ENCODE measurements at regions not wholly inside any gene's neighbourhood (a gene's known extent, or its start where the extent isn't known, plus 50 kb on each side); places are given as distances from the start of the nearest gene placed in this dataset.

DNA sequence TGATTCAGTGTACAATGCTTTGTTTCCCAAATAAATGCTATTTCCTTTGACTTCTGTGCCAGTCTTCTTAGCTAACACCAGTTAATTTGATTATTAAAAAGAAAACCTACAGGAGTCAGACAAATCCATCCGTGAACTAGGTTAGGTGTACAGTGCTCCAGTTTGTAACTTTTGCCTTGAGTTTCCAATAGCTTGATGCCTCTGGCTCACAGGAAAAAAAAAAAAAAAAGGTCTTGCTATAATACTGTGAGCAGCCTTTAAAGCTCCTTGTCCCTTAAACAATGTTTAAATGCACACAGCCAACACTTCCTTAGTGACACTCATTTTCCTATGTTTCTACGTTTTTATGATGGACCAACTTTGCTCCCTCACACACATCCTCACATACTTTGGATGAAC lies 71.8 kb upstream of the TMX1 start:
- Histone ChIP-seq H3K4me3 (replicated peaks in 1 of 2; ENCODE audit: low read depth in 1 of 2, low read length in 2 of 2) (no peak overlapping the region), H4K20me1 (ENCODE audit: insufficient read depth) (no peaks in the 10 kb centered on the region), H3K4me1 (ENCODE audit: control insufficient read depth in 1 of 2, insufficient read depth in 2 of 2, low read length in 2 of 2) (peaks cover 0 to 4% of the 10 kb centered on the region in 2 experiments; a peak in 1 of 4 replicates), H3K9me2 (ENCODE audit: insufficient read depth) (no peaks in the 10 kb centered on the region), H3K27ac (ENCODE audit: low read depth, low read length) (no peak overlapping the region), H3K36me3 (ENCODE audit: control insufficient read depth in 1 of 2, insufficient read depth in 2 of 2, low read length in 2 of 2) (no peaks in the 10 kb centered on the region), H3K9ac (ENCODE audit: low read length) (no peak overlapping the region), H3K27me3 (ENCODE audit: insufficient read depth, low read length) (no peaks in the 10 kb centered on the region; the same call in 1 of the 2 replicates), H2AFZ (ENCODE audit: low read depth, low read length, poor library complexity, severe bottlenecking) (no peak overlapping the region), H3K9me3 (ENCODE audit: control insufficient read depth in 1 of 2, insufficient read depth in 1 of 2, low read depth in 1 of 2, low read length in 2 of 2) (no peaks in the 10 kb centered on the region), H3K4me2 (ENCODE audit: low read length) (no peak overlapping the region), H3K79me2 (ENCODE audit: insufficient read depth, low read length) (no peaks in the 10 kb centered on the region)
- ChIA-PET RAD21 (ENCODE audit: low non-redundant PET in 1 of 2, low total read pairs in 2 of 2, uncharacterized antibody in 2 of 2, unreplicated experiment in 2 of 2) (no interaction called here), POLR2A (no interaction called here), CTCF (interaction anchor here (1.1 to 2.4 kb wide), 2 partner anchors 11 to 313 kb away, joined by 5 to 11 read pairs; no protein-coding TSS in a partner anchor)
- TF ChIP-seq, protein P1, sequence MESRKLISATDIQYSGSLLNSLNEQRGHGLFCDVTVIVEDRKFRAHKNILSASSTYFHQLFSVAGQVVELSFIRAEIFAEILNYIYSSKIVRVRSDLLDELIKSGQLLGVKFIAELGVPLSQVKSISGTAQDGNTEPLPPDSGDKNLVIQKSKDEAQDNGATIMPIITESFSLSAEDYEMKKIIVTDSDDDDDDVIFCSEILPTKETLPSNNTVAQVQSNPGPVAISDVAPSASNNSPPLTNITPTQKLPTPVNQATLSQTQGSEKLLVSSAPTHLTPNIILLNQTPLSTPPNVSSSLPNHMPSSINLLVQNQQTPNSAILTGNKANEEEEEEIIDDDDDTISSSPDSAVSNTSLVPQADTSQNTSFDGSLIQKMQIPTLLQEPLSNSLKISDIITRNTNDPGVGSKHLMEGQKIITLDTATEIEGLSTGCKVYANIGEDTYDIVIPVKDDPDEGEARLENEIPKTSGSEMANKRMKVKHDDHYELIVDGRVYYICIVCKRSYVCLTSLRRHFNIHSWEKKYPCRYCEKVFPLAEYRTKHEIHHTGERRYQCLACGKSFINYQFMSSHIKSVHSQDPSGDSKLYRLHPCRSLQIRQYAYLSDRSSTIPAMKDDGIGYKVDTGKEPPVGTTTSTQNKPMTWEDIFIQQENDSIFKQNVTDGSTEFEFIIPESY (IDR thresholded peaks at IDR 0.05; ENCODE audit: extremely low read depth, insufficient replicate concordance, low read length), result no peak
- no peak for TF ChIP-seq POLR2AphosphoS5 (IDR thresholded peaks at IDR 0.05; ENCODE audit: low read depth, low read length)
- no peak for TF ChIP-seq POLR2A (IDR thresholded peaks at IDR 0.05; ENCODE audit: borderline replicate concordance, extremely low read depth, insufficient read depth, insufficient read length)
- TF ChIP-seq SRF (IDR thresholded peaks at IDR 0.05; ENCODE audit: low read depth), result no peak
- TF ChIP-seq EGR1 (IDR thresholded peaks at IDR 0.05; ENCODE audit: low read depth), result no peak
- TF ChIP-seq SP1 (IDR thresholded peaks at IDR 0.05; ENCODE audit: low read depth), result no peak
- no peak for TF ChIP-seq CBX3 (IDR thresholded peaks at IDR 0.05; ENCODE audit: low read depth)
- no peak for DNase-seq (ENCODE audit: low read depth, low spot score)
- intact Hi-C loops (cut with micrococcal nuclease), result no loop called here
- no TSS peak for BruUV-seq (replicated peaks)
- no peak for ATAC-seq

DNA sequence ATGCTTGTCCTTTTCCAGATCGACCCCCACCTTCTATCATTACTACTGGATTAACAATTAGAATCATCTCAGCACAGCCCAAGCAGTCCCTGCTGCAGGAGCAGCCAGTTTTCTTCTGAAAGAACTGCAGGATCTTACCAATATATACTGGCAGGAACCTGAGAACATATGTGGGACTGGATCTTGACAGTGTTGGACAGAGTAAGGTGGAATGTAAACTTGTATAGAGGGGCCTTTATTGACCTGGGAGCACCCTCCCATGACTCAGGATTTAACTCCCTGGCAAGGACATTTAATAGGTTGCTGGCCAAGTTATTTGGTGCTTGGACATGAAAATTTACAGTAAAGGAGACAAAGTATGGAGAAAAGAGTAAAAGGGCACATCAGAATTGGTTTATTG lies 66.2 kb upstream of the TMX1 start:
- Histone ChIP-seq H3K36me3 (ENCODE audit: control insufficient read depth in 1 of 2, insufficient read depth in 2 of 2, low read length in 2 of 2) (no peaks in the 10 kb centered on the region), H3K27me3 (ENCODE audit: insufficient read depth, low read length) (peaks cover 8% of the 10 kb centered on the region; the same call in 1 of the 2 replicates), H3K79me2 (ENCODE audit: insufficient read depth, low read length) (no peaks in the 10 kb centered on the region), H4K20me1 (ENCODE audit: insufficient read depth) (no peaks in the 10 kb centered on the region), H3K9ac (ENCODE audit: low read length) (no peak overlapping the region), H3K4me1 (ENCODE audit: control insufficient read depth in 1 of 2, insufficient read depth in 2 of 2, low read length in 2 of 2) (no peaks in the 10 kb centered on the region), H3K9me3 (ENCODE audit: control insufficient read depth in 1 of 2, insufficient read depth in 1 of 2, low read depth in 1 of 2, low read length in 2 of 2) (no peaks in the 10 kb centered on the region), H3K4me2 (ENCODE audit: low read length) (no peak overlapping the region), H3K4me3 (replicated peaks in 1 of 2; ENCODE audit: low read depth in 1 of 2, low read length in 2 of 2) (no peak overlapping the region), H3K27ac (ENCODE audit: low read depth, low read length) (no peak overlapping the region), H3K9me2 (ENCODE audit: insufficient read depth) (no peaks in the 10 kb centered on the region), H2AFZ (ENCODE audit: low read depth, low read length, poor library complexity, severe bottlenecking) (no peak overlapping the region)
- RAD21 ChIA-PET (ENCODE audit: low non-redundant PET in 1 of 2, low total read pairs in 2 of 2, uncharacterized antibody in 2 of 2, unreplicated experiment in 2 of 2), result no interaction called here
- no peak for DNase-seq (ENCODE audit: low read depth, low spot score)
- POLR2A ChIA-PET, result no interaction called here
- no peak for TF ChIP-seq CEBPB (IDR thresholded peaks at IDR 0.05; ENCODE audit: low read depth)
- TF ChIP-seq, protein P2, sequence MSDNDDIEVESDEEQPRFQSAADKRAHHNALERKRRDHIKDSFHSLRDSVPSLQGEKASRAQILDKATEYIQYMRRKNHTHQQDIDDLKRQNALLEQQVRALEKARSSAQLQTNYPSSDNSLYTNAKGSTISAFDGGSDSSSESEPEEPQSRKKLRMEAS (IDR thresholded peaks at IDR 0.05), result no peak
- no peak for TF ChIP-seq FOSL1 (IDR thresholded peaks at IDR 0.05; ENCODE audit: low read depth)
- TF ChIP-seq TCF7L2 (IDR thresholded peaks at IDR 0.05; ENCODE audit: borderline replicate concordance, extremely low read depth, insufficient read depth, insufficient read length), result no peak
- TF ChIP-seq SRF (IDR thresholded peaks at IDR 0.05; ENCODE audit: low read depth), result no peak
- no peak for TF ChIP-seq JUND (IDR thresholded peaks at IDR 0.05)
- no peak for TF ChIP-seq EZH2 (IDR thresholded peaks at IDR 0.05)
- TF ChIP-seq SIN3A (IDR thresholded peaks at IDR 0.05; ENCODE audit: low read depth), result no peak
- no peak for TF ChIP-seq RAD21 (IDR thresholded peaks at IDR 0.05; ENCODE audit: low read depth)
- TF ChIP-seq CBX3 (IDR thresholded peaks at IDR 0.05; ENCODE audit: low read depth), result no peak
- TF ChIP-seq, protein P1 (IDR thresholded peaks at IDR 0.05; ENCODE audit: extremely low read depth, insufficient replicate concordance, low read length), result no peak
- ATAC-seq, result no peak
- CTCF ChIA-PET, result no interaction called here
- intact Hi-C loops (cut with micrococcal nuclease), result no loop called here
- BruUV-seq (replicated peaks), result no TSS peak

All from HCT116 (cell line).